NCI-H748 treated with DMSO at 0.1 percent for 48 hours (cell line): ENCODE measurements at regions not wholly inside any gene's neighbourhood (a gene's known extent, or its start where the extent isn't known, plus 50 kb on each side); places are given as distances from the start of the nearest gene placed in this dataset.

Experiments used
- DNase-seq: peaks from one replicate; lab custom pipeline; 2025; lab: John Stamatoyannopoulos, UW

GRCh38 chr2:34401186-34401585, 802.1 kb upstream of the FAM98A start:
- no peak for DNase-seq

DNA sequence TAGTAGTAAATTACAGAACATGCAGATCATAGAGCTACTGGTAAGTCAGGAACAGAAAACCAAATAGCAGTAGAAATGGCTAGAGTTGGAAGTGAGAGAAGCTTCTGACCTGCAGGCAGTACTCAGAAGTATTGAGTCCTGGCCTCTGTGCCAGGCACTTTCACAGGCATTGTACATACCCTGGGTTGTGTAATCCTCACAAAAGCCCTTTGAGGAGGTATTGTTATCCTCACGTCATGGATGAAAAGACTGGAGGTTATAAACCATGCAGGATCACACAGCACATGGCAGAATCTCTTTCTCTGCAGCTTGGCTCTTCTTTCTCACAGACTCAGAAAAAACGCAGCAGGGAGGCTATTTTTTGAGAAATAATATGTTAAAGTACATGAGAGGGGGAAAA, 789.3 kb upstream of the FAM98A start:
- no peak for DNase-seq

- DNase-seq: no peak
These were observed 788.4 kb upstream of the FAM98A start for GRCh38 chr2:34387536-34387935.

DNA sequence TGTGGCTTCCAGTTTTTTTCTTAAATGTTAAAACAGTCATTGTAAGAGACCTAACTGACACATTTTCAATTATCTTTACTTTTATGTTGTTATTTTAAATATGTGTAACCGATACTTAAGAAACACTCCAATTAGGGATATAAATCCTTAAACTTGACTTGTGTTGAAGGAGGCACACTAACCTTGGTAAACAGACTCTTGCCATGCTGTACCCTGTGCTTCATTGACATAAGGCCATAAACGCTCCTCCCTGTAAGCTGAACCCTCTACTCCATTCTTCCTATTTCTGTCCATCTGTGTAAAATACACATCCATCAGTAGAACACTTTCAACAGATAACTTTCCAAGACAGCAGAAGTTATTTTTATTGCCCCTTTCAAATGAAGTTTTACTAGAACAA, 780.5 kb upstream of the FAM98A start:
- DNase-seq: no peak

DNA sequence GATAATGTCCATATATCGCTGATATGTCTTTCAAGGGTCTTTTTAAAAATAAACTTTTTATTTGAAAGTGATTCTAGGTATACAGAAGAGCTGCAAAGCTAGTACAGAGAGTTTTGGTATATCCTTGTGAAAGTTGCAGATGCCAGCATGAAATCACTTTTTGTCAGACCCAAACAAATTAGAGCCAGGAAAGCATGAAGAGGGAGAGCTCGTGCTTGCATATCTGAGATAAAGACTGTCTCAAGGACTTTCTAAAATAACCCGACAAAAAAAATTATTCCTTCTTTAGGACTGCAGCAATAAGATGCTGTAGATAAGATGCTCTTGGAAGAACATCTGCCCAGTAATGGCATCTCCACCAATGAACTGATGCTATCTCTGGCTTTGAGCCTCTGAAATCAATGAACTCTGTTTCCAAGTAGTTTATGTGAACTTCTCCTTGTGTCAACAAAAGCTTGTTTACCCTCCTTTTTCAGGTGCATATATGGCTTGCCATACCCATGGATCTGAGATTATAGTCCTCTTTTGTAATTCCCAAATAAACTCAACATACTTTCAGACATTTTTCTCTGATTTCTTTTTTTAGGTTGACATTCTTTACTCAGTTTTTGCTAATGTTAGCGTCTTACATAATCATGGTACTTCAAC, 774.6 kb upstream of the FAM98A start:
- DNase-seq: no peak

DNA sequence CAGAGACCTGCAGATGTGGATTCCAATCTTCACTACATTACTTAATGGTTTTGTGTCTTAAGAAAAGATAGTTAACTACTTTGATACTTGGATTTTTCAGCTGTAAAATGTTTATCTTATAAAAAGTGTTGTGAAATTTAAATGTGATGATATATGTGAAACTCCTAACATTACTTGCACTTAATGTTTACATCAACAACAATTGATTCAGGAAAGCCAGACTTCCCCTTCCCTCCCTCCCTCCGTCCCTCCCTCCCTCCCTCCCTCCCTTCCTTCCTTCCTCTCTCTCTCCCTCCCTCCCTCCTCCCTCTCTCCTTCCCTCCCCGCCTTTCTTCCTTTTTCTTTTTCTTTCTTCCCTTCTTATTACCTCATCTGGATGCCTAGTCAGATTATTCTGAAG, 773.9 kb upstream of the FAM98A start:
- DNase-seq: no peak

DNA sequence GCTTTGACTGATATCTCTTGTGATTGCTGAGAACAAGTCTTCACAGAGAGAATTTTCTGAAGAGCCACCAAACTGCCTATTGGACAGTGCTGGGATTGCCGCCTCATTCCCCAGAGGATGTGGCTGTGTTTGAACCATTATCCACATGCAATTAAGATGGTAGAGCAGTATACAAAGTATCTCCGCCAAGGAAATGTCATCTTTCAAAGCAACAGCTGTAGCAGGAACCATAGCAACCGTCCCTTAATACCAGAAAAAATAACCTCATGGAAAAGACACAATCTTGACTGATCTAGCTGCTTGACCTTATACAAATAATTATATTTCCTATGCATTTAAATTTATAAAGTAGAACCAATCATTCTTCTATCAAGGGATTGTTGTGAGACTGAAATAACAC, 772.6 kb upstream of the FAM98A start:
- DNase-seq: no peak

GRCh38 chr2:34368304-34368703, 769.2 kb upstream of the FAM98A start:
- no peak for DNase-seq

- no peak for DNase-seq
These were observed 766.8 kb upstream of the FAM98A start for GRCh38 chr2:34365932-34366331.

DNA sequence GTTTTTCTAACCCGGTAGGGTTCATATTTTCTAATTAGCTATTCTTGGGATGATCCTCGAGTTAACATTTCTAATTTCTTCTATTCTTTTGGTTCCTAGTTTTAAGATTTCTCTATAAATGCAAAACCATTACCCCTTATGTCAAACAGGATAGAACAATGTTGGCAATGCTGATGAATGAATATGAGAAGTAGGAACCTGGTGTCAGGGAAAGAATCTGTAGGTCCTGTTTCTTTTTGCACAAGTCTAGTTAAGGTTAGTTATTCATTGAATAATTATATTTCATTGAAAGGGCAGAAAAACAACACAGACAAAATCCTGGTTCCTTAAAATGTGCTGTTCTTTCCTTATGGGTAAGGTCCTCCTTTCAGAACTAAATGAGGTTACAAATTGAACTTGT, 766.4 kb upstream of the FAM98A start:
- no peak for DNase-seq

DNA sequence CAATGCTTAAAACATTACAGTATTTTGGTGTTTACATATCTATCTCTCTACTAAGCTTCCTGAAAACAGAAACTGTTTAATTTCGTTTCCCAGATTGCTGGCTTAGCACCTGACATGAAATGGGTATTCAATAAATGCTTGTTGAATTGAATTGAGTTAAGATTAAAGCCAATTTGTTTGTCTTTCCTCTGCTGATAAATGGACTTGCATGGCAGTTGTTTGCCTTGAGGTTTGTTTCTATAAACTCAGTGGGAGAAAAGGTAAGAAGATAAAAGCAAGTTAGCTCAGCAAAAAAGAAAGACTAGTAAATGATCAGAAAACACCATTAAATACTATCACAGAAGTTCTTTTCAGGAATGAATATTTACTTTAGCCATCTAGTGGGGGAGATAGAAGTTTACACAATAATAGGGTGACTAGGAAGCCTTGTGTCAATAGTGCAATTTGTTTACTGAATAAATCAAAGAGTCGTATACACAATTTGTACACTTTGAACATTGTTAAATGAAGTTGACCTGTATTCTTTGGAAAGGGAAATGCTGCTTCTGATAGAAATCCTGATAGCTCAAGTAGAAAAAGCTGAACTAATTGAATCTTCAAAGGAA, 754.5 kb upstream of the FAM98A start:
- no peak for DNase-seq

- DNase-seq: no peak
These were observed 750.4 kb upstream of the FAM98A start for GRCh38 chr2:34349527-34349926.

- no peak for DNase-seq
These were observed 745.9 kb upstream of the FAM98A start for GRCh38 chr2:34345030-34345429.

DNA sequence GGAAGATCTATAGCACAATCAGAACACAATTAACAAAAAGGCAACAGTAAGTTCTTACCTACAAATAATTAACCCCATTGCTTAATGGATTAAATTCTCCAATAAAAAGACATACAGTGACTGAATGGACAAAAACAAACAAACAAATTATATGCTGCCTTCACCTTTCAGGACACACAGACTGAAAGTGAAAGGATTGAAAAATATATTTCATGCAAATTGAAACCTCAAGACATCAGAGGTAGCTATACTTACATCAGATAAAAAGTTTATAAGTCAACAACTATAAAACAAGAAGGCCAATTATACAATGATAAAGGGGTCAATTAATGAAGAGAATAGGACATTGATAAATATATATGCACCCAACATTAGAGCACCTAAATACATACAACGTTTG, 741.2 kb upstream of the FAM98A start:
- DNase-seq: no peak

GRCh38 chr2:34337735-34338134, 738.6 kb upstream of the FAM98A start:
- no peak for DNase-seq

- no peak for DNase-seq
These were observed 733.7 kb upstream of the FAM98A start for GRCh38 chr2:34332813-34333212.

- DNase-seq: no peak
These were observed 721.0 kb upstream of the FAM98A start for GRCh38 chr2:34320056-34320455.

DNA sequence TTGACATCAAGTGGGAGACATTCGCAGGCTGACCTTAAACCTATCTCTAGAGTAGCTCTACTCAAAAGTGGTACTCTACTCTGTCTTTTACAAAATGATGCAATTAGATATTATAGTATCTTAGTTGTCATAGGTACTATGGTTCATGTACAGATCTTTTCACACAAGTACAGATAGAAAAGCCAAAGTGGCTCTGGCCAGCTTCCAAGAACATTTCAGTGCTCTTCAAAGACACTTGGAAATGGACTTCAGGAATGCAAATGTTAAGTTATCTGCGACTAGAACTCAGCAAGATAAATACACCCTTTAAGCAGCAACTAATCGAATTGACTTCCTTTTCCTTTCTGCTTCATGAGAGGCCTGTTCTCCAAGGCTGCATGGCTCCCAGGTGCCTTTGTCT, 718.7 kb upstream of the FAM98A start:
- no peak for DNase-seq

DNA sequence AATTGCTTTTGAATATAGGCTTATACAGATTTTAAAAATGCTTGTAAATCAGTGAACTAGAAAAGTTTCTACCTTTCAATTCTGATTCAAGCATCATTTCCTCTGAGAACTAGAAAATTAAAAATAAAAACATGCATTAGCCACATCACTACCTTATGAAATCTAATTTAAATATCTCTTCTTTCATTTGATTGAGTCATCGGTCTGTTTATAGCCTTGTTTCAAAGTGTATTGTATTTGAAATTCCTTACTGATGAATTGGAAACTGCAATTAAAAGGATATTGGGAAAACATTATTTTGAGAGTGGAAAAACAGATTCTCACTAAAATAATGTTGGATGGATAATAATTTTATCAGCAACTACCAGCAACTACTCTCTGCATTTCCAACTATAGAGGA, 717.7 kb upstream of the FAM98A start:
- DNase-seq: no peak

DNA sequence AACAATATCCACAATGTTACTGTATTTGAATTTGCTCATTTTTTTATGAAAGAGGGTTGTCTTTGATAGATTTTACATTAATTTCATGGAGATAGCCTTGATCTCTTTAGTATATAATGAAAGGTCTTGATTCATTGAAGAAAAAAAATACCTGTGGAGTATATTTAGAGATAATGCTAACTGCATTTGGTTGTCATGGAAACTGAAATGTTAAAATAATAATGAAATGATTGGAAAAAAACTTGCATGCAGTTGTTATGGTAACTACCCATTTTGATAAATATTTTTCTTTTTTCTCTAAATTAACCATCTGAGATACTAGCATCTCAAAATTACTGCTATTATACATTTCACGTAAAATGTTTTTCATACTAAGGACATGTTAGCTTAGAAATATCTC, 712.7 kb upstream of the FAM98A start:
- no peak for DNase-seq

- DNase-seq: no peak
These were observed 709.0 kb upstream of the FAM98A start for GRCh38 chr2:34308140-34308539.

DNA sequence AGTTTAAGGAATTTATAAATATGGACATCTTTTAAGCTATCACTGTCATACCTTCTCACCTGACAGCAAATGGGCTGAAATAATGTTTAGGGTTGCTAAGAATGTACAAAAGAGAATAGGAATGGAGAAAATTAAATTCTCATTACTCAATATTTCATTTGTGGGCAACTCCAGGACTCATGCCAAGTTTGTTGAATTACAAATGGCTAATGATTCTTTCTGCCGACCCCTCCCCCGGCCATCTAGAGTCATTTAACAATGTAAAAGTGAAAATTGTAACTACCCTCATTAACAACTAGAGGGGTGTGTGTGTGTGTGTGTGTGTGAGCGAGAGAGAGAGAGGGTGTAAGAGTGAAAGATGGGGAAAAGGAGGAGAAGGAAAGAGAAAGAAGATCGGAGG, 708.5 kb upstream of the FAM98A start:
- no peak for DNase-seq

DNA sequence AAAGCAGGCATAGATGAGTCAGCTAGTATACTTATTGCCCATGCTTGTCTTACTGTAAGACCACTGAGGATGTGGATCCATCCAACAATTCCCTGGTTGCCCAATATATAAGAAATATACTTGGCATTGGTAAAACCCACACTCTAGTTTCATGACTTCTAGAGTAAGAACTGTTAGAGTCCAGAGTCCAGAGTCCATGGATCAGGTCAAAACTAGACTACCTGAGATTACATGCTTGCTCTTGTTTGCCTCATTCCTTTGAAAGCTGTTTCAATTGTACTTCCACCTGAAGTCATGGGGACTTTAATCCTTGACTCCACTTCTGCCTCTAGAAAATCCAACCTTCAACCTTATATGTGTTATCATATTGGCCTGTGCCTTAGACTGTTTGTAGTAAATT, 707.6 kb upstream of the FAM98A start:
- no peak for DNase-seq

DNA sequence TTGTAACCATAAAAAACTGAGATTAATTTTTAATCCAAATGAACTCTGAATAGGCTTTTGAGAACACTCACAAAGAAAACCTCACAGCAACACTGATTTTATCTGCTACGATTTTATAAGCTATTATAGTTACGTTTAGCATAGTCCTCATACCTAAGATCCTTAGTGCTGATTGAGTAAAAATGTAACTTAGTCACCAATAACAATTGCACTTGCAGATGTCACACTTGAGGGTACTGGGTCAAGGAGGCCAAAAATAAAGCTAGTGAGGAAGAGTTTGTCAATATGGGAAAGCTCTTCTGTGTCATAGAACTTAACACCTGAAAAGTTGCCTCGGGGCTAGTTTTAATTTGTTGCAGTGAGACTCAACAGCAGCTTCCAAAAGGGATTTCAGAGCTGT, 706.5 kb upstream of the FAM98A start:
- DNase-seq: no peak
